ENCODE measurements at regions not wholly inside any gene's neighbourhood (a gene's known extent, or its start where the extent isn't known, plus 50 kb on each side); places are given as distances from the start of the nearest gene placed in this dataset.

- no peak for TF ChIP-seq FOXM1 (IDR thresholded peaks at IDR 0.05; ENCODE audit: borderline replicate concordance)
- TF ChIP-seq FOXA1 (IDR thresholded peaks at IDR 0.05) = no peak
Measured at GRCh38 chr4:152221816-152222516, 313.9 kb downstream of the FBXW7 start.
